Erythroblast (primary cell): ENCODE measurements at regions not wholly inside any gene's neighbourhood (a gene's known extent, or its start where the extent isn't known, plus 50 kb on each side); places are given as distances from the start of the nearest gene placed in this dataset.

Experiments used
- DNase-seq, 2 experiments: peaks; one replicate each; lab custom pipeline; 2025; lab: John Stamatoyannopoulos, UW
- GATA1 ChIP-seq: IDR thresholded peaks from 2 replicates; pipeline ENCODE4 v1.6.1; 2011; ENCODE audit warnings: low read depth, mild to moderate bottlenecking, control low read depth, low read length, moderate library complexity
- POLR2A ChIP-seq: IDR thresholded peaks from 2 replicates; pipeline ENCODE4 v1.6.1; 2011; ENCODE audit warnings: mild to moderate bottlenecking, low read length

DNA sequence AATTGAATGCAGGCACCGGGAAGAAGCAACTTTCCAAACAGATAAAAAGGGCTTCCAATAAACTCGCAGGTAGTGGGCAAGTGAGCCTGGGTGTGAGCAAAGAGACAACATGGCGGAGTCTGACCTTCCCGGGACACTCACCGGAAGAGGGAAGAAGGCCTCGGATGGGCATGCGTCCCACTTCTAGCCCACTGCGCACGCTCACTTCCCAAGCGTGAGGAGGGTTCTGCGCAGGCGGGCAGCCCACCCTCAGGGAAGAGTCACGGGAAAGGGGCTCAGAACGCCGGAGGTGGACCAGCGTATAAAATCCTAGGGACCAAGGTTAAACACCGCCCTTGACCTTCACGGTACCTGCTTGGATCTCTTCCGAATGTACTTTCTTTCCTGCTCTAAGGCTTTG lies 95.5 kb upstream of the AFDN start:
- TF ChIP-seq POLR2A (no peak), GATA1 (no peak)
- no peak for DNase-seq

DNA sequence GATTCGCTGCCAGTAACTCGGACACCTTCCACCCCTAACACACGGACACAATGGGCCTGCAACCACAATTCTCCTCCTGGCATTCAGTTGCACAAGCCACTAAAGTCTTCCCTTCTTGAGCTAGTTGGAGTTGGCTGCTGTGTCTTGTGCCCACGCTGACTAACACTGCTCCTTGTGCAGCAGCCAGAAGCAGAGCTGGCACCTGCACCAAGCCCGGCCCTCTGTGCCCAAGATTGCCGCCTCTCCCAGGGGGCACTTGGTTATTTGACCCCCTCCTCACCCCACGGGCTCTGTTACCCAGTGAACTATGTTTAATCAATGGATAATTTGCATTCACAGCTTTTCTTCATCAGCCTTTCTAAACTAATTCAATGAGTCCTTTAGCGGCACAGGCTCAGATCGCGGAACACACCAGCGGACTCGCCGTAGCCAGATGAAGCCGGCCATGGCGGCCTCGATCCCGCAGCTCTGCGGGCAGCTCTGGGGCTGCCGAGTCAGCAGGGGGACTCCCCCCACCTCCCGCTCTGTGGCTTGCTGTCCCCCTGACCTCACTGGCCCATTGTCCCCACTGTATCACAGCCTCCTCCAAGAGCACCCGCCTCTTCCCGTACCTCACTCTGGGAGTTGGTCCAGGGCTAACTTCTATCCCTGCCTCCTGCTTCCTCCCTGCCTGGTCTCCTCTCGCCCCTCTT lies 94.8 kb upstream of the AFDN start:
- DNase-seq: no peak
- TF ChIP-seq GATA1 (no peak), POLR2A (no peak)

DNA sequence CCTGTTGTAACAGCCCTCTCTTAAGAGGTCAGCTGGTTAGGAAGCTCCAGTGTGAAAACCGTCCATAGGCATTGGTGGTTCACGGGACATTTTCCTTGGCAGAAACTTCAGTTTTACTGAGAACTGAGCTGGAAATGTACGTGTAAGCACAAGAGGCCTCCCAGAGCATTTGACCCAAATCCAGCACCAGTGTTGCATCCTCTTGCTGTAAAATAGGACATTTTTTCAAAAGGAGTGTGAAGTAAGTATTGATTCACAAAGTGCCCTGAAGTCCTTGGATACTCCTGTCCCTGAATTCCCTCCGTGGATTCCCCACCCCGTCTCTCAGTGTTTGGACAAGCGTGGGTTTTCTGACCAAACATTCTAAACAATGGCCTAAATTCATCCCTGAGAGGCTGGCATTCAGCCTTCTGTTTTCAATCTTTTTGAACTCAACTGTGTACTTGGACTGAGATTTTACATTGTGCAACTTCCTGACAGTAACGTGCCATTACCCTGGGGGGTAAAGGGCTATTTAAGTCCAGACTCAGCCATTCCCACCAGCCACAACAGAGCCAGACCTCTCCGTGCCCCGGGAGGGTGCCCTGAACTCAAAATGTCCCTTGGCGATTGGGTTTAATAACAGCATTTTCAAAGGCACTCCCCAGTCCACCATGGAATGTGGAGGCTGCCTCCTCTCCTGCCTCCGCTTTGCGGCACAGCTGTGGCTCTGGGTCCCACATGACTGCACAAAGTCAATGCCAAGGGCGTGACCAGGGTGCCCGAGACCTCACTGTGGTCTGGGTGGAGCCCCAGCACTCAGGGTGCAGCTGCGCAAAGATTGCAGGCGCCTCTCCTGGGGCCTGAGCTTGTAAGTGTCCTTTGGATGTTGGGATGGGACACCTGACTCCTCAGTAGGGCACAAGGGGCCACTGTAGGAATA lies 92.7 kb upstream of the AFDN start:
- no peak for TF ChIP-seq GATA1
- TF ChIP-seq POLR2A: no peak
- no peak for DNase-seq

- TF ChIP-seq GATA1: no peak
- TF ChIP-seq POLR2A: no peak
- no peak for DNase-seq
These were observed 92.0 kb upstream of the AFDN start for GRCh38 chr6:167734662-167735083.

DNA sequence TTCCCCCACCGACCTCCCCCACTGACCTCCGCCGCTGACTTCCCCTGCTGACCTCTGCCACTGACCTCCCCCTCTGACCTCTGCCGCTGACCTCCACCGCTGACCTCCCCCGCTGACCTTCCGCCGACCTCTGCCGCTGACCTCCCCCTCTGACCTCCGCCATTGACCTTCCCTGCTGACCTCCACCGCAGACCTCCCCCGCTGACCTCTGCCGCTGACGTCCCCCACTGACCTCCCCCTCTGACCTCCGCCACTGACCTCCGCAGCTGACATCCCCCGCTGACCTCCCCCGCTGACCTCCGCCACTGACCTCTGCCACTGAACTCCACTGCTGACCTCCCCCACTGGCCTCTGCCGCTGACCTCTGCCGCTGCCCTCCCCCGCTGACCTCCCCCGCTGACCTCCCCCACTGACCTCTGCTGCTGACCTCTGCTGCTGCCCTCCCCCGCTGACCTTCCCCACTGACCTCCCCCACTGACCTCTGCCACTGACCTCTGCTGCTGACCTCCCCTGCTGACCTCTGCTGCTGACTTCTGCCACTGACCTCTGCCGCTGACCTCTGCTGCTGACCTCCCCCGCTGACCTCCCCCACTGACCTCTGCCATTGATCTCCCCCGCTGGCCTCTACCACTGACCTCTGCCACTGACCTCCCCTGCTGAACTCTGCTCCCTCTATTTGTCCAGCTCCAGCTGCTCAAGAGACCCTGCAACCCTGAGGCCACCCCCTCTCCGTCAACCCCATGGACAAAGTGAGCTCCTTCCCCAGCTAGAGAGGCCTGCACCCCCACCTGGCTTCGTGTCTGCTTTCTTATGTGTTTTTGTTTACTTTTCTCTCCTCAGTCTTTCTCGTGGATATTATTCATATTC lies 91.4 kb upstream of the AFDN start:
- no peak for DNase-seq
- TF ChIP-seq POLR2A (no peak), GATA1 (no peak)

GRCh38 chr6:167735951-167736288 lies 90.8 kb upstream of the AFDN start:
- DNase-seq: no peak
- TF ChIP-seq GATA1 (no peak), POLR2A (no peak)

GRCh38 chr6:167736486-167737204 lies 90.1 kb upstream of the AFDN start:
- no peak for DNase-seq

GRCh38 chr6:167737205-167737830 lies 89.4 kb upstream of the AFDN start:
- DNase-seq: no peak
- no peak for TF ChIP-seq GATA1
- no peak for TF ChIP-seq POLR2A

More at GRCh38 chr6:167736486-167737204, 90.1 kb upstream of the AFDN start:
- TF ChIP-seq GATA1 (no peak), POLR2A (no peak)

DNA sequence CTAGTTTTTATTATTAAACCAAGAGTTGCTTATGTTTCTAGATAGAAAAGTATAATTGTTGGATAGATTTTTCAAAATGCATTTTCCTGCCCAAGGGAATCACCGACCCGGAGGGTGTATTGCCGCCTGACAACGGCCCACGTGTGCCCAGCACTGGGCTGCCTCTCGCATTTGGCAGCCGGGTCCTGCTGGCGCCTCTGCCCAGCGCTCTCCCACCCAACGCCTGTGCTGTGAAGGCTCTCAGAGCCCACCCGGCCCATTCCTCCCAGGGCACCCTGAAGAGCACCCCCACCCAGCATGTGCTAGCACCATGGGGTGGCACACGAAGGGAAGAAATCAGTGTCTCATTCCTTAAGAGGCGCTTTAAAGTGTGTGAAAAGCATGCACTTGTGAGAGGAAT lies 88.3 kb upstream of the AFDN start:
- no peak for DNase-seq
- TF ChIP-seq GATA1 (no peak), POLR2A (no peak)

GRCh38 chr6:167739721-167740475 lies 86.8 kb upstream of the AFDN start:
- no peak for TF ChIP-seq POLR2A
- TF ChIP-seq GATA1: no peak
- no peak for DNase-seq

GRCh38 chr6:167742719-167743303 lies 83.9 kb upstream of the AFDN start:
- no peak for DNase-seq
- TF ChIP-seq POLR2A: no peak
- TF ChIP-seq GATA1: no peak
